GM12878 (cell line): ENCODE measurements at regions not wholly inside any gene's neighbourhood (a gene's known extent, or its start where the extent isn't known, plus 50 kb on each side); places are given as distances from the start of the nearest gene placed in this dataset.

Experiments used
- ATAC-seq: fragments of 200-7000 bp; cut with Tn5 transposase; 3 replicates; pipeline ENCODE4 v1.9.1; 2020; ENCODE audit warnings: mild to moderate bottlenecking, moderate library complexity
- BruUV-seq: library from RNA; stranded (reverse); fragments of 400-500 nt; replicated peaks from 2 replicates; lab custom pipeline; 2021; lab: Mats Ljungman, UMichigan
- CTCF ChIA-PET: fragments of 300-600 bp; sonication (Branson Sonifier 250); formaldehyde crosslinking; extraction: SDS; loops from one replicate; lab custom pipeline; 2021; ENCODE audit warnings: inconsistent platforms; lab: Yijun Ruan, JAX
- POLR2A ChIA-PET: fragments of 350-600 bp; formaldehyde crosslinking; extraction: SDS; loops from one replicate; lab custom pipeline; 2021; ENCODE audit warnings: inconsistent platforms; lab: Charles Lee
- RAD21 ChIA-PET: fragments of 300-600 bp; sonication (Branson Sonifier 250); formaldehyde crosslinking; loops from one replicate; lab custom pipeline; 2023; ENCODE audit warnings: antibody characterized with exemption; ENCODE audit not compliant: unreplicated experiment; lab: Charles Lee
- SMC1A ChIA-PET: fragments of 300-600 bp; sonication (Branson Sonifier 250); formaldehyde crosslinking; loops from one replicate; lab custom pipeline; 2023; ENCODE audit not compliant: unreplicated experiment, uncharacterized antibody; lab: Charles Lee
- DNase-seq: peaks from one replicate; pipeline ENCODE4 v3.0.0-alpha.2; 2011; ENCODE audit warnings: low read depth, low spot score
- FAIRE-seq: peaks from 3 replicates; lab custom pipeline; 2011; peaks lifted over from hg19 to GRCh38; lab: Jason Lieb, UNC
- H2AFZ ChIP-seq: 2 replicates; pipeline ENCODE4 v1.6.0; 2011; ENCODE audit warnings: low read depth, low read length, control low read depth; ENCODE audit not compliant: control insufficient read depth
- H3K27ac ChIP-seq: 2 replicates; pipeline ENCODE4 v1.5.1; 2011; ENCODE audit warnings: control low read depth; ENCODE audit not compliant: control insufficient read depth, insufficient read depth
- H3K27me3 ChIP-seq, 2 experiments: replicated peaks in 1 of 2; 2 replicates each; pipeline versions ENCODE4 v1.6.0 to v1.6.1; 2011; ENCODE audit warnings: low read length in 1 of 2; ENCODE audit not compliant: control insufficient read depth in 2 of 2, insufficient read depth in 2 of 2
- H3K36me3 ChIP-seq, 2 experiments: 2 replicates each; pipeline ENCODE4 v1.5.1; 2011; ENCODE audit warnings: low read length in 1 of 2; ENCODE audit not compliant: control insufficient read depth in 2 of 2, insufficient read depth in 2 of 2
- H3K4me1 ChIP-seq: 2 replicates; pipeline ENCODE4 v1.6.1; 2011; ENCODE audit warnings: mild to moderate bottlenecking, low read length, moderate library complexity, mixed read lengths; ENCODE audit not compliant: control insufficient read depth, insufficient read depth
- H3K4me2 ChIP-seq: 2 replicates; pipeline ENCODE4 v1.6.0; 2011; ENCODE audit warnings: control low read depth; ENCODE audit not compliant: control insufficient read depth, insufficient read depth
- H3K4me3 ChIP-seq: fragments of 200-600 bp; sonication (generic); 2 replicates; pipeline ENCODE4 v1.5.1; 2016
- H3K79me2 ChIP-seq: 2 replicates; pipeline ENCODE4 v1.6.0; 2011; ENCODE audit warnings: low read length; ENCODE audit not compliant: control insufficient read depth, insufficient read depth
- H3K9ac ChIP-seq: 2 replicates; pipeline ENCODE4 v1.8.0; 2011; ENCODE audit warnings: low read length, control low read depth, mixed read lengths; ENCODE audit not compliant: control insufficient read depth, insufficient read depth
- H3K9me3 ChIP-seq: replicated peaks from 3 replicates; pipeline ENCODE4 v1.5.1; 2011; ENCODE audit warnings: mild to moderate bottlenecking, low read length; ENCODE audit not compliant: control insufficient read depth, insufficient read depth
- H4K20me1 ChIP-seq: 2 replicates; pipeline ENCODE4 v1.6.0; 2011; ENCODE audit not compliant: control insufficient read depth, insufficient read depth
- ASH2L ChIP-seq: fragments of 300-600, 200-600 bp; sonication (generic); IDR thresholded peaks from 2 replicates; pipeline ENCODE4 v1.6.1; 2017; ENCODE audit warnings: low read depth, mild to moderate bottlenecking, borderline replicate concordance
- BCL11A ChIP-seq: IDR thresholded peaks from 2 replicates; pipeline ENCODE4 v1.6.1; 2011; ENCODE audit warnings: low read depth, low read length
- CEBPZ ChIP-seq: fragments of 150-350 bp; IDR thresholded peaks from 2 replicates; pipeline ENCODE4 v1.6.1; 2016; ENCODE audit warnings: low read depth, low read length
- CHD2 ChIP-seq: IDR thresholded peaks from 2 replicates; pipeline ENCODE4 v1.6.1; 2011; ENCODE audit warnings: low read depth, low read length, improper control_type of control experiment, borderline replicate concordance
- CUX1 ChIP-seq: IDR thresholded peaks from 2 replicates; pipeline ENCODE4 v1.6.1; 2012; ENCODE audit warnings: improper control_type of control experiment, low read depth, low read length; ENCODE audit not compliant: insufficient replicate concordance
- ETV6 ChIP-seq, 2 experiments: fragments of 450-650 bp in 1 of 2; IDR thresholded peaks in 1 of 2; conservative IDR thresholded peaks in 1 of 2; 2 replicates each; pipeline ENCODE4 v1.6.1; 2014; ENCODE audit warnings: antibody characterized with exemption in 1 of 2, borderline replicate concordance in 1 of 2, low read depth in 1 of 2, mild to moderate bottlenecking in 1 of 2, moderate library complexity in 1 of 2
- HDGF ChIP-seq: fragments of 450-650 bp; IDR thresholded peaks from 2 replicates; pipeline ENCODE4 v1.6.1; 2016; ENCODE audit warnings: antibody characterized with exemption
- JUNB ChIP-seq: IDR thresholded peaks from 2 replicates; pipeline ENCODE4 v1.6.1; 2016; ENCODE audit warnings: antibody characterized with exemption, mild to moderate bottlenecking
- RFX5 ChIP-seq: IDR thresholded peaks from 2 replicates; pipeline ENCODE4 v1.6.1; 2011; ENCODE audit warnings: low read depth, low read length, improper control_type of control experiment
- STAT3 ChIP-seq: IDR thresholded peaks from 2 replicates; pipeline ENCODE4 v1.6.1; 2011; ENCODE audit warnings: low read depth, low read length, improper control_type of control experiment
- TBL1XR1 ChIP-seq: IDR thresholded peaks from 2 replicates; pipeline ENCODE4 v1.6.1; 2012; ENCODE audit warnings: low read depth, low read length, improper control_type of control experiment
- TCF3 ChIP-seq: IDR thresholded peaks from 2 replicates; pipeline ENCODE4 v1.6.1; 2012; ENCODE audit warnings: low read depth, mild to moderate bottlenecking, low read length, borderline replicate concordance; ENCODE audit not compliant: insufficient read depth
- ZBTB33 ChIP-seq: fragments of 450-650 bp; IDR thresholded peaks from 2 replicates; pipeline ENCODE4 v1.6.1; 2017; ENCODE audit warnings: mild to moderate bottlenecking
- WGBS: methylation state at CpG from one replicate; pipeline ENCODE4 v1.1.6; 2016; ENCODE audit warnings: low lambda C conversion rate; ENCODE audit not compliant: insufficient replicate concordance, insufficient coverage; ENCODE audit errors: missing lambda C conversion rate; 5-methylcytosine and 5-hydroxymethylcytosine counted together
- in situ Hi-C: fragments of 300-500 bp; cut with MboI; formaldehyde crosslinking; loops from 9 replicates; pipeline ENCODE4 v1.14.3; 2018; ENCODE audit warnings: mixed read lengths
- intact Hi-C: fragments of 100-400 bp; cut with micrococcal nuclease; formaldehyde crosslinking; loops from one replicate; pipeline ENCODE4 v1.14.2; 2022; ENCODE audit not compliant: unreplicated experiment

- TF ChIP-seq CUX1, result no peak
- TF ChIP-seq ZBTB33, result no peak
- no peak for TF ChIP-seq CHD2
- no peak for TF ChIP-seq STAT3
These were observed 204.6 kb downstream of the NR2F2 start (continued) for GRCh38 chr15:96535148-96535547.

GRCh38 chr15:96538491-96538890 lies 208.0 kb downstream of the NR2F2 start:
- no peaks in the 10 kb centered on the region for H3K9me3 ChIP-seq
- H2AFZ ChIP-seq, result no peak overlapping the region
- no peak overlapping the region for H3K4me3 ChIP-seq
- RAD21 ChIA-PET, result no interaction called here
- no peak for ATAC-seq
- H3K4me1 ChIP-seq, result no peaks in the 10 kb centered on the region
- no peak for FAIRE-seq
- no peak overlapping the region for H3K27ac ChIP-seq
- intact Hi-C loops (no loop called here), in situ Hi-C loops (no loop called here)
- no peak overlapping the region for H3K4me2 ChIP-seq
- H3K79me2 ChIP-seq, result no peaks in the 10 kb centered on the region
- SMC1A ChIA-PET, result no interaction called here
- H4K20me1 ChIP-seq, result no peaks in the 10 kb centered on the region
- WGBS, result 97% methylated on average over 3 of the region's 3 CpGs
- H3K36me3 ChIP-seq, result no peaks in the 10 kb centered on the region
- no peaks in the 10 kb centered on the region for H3K27me3 ChIP-seq
- POLR2A ChIA-PET, result no interaction called here
- CTCF ChIA-PET, result interaction anchor here (1.0 kb wide), 1 partner anchor 84 kb away, joined by 3 read pairs; no protein-coding TSS in a partner anchor
- no peak for DNase-seq
- H3K9ac ChIP-seq, result no peak overlapping the region
- BruUV-seq, result no TSS peak
- TF ChIP-seq CHD2, result no peak
- TF ChIP-seq HDGF, result no peak
- TF ChIP-seq TBL1XR1, result no peak
- no peak for TF ChIP-seq ETV6 (conservative IDR thresholded peaks at IDR 0.05 in 1 of 2, IDR thresholded peaks at IDR 0.05 in 1 of 2; ENCODE audit: borderline replicate concordance in 1 of 2, low read depth in 1 of 2)
- no peak for TF ChIP-seq JUNB
- no peak for TF ChIP-seq TCF3
- TF ChIP-seq ASH2L, result no peak
- TF ChIP-seq RFX5, result no peak
- no peak for TF ChIP-seq BCL11A
- no peak for TF ChIP-seq CEBPZ
